Lung (tissue), 11 donors: ENCODE measurements at regions not wholly inside any gene's neighbourhood (a gene's known extent, or its start where the extent isn't known, plus 50 kb on each side); places are given as distances from the start of the nearest gene placed in this dataset.

Experiments
- ATAC-seq: fragments of 200-7000 bp; cut with Tn5 transposase; one replicate; pipeline ENCODE4 v1.9.1; 2020; ENCODE audit warnings: moderate number of reproducible peaks; ENCODE audit not compliant: insufficient read depth, low FRiP score
- DNase-seq, 3 donors: peaks; one replicate each; pipeline ENCODE4 v3.0.0-alpha.2; 2013 to 2017
- H3K27ac ChIP-seq, 2 donors: one replicate each; pipeline ENCODE4 v1.5.1; 2013; ENCODE audit warnings: mild to moderate bottlenecking in 2 of 2, moderate library complexity in 2 of 2, control low read depth in 1 of 2, inconsistent platforms in 1 of 2, low read depth in 1 of 2, low read length in 1 of 2
- H3K27me3 ChIP-seq, 3 donors: one replicate each; pipeline ENCODE4 v1.5.1; 2013; ENCODE audit warnings: low read length in 2 of 3; ENCODE audit not compliant: control insufficient read depth in 3 of 3, insufficient read depth in 3 of 3
- H3K36me3 ChIP-seq, 4 donors: one replicate each; pipeline ENCODE4 v1.5.1; 2013; ENCODE audit warnings: low read length in 4 of 4, mild to moderate bottlenecking in 1 of 4, moderate library complexity in 1 of 4; ENCODE audit not compliant: control insufficient read depth in 4 of 4, insufficient read depth in 4 of 4
- H3K4me1 ChIP-seq, 5 donors: one replicate each; pipeline ENCODE4 v1.5.1; 2013; ENCODE audit warnings: low read length in 5 of 5, mild to moderate bottlenecking in 2 of 5, moderate library complexity in 1 of 5; ENCODE audit not compliant: control insufficient read depth in 5 of 5, insufficient read depth in 5 of 5
- H3K4me3 ChIP-seq: one replicate; pipeline ENCODE4 v1.5.1; 2013; ENCODE audit warnings: mild to moderate bottlenecking, control low read depth, moderate library complexity
- H3K9ac ChIP-seq, 2 donors: one replicate each; pipeline ENCODE4 v1.5.1; 2013; ENCODE audit warnings: low read length in 2 of 2, control low read depth in 1 of 2; ENCODE audit not compliant: insufficient read depth in 1 of 2
- H3K9me3 ChIP-seq, 4 donors: one replicate each; pipeline ENCODE4 v1.5.1; 2013; ENCODE audit warnings: low read length in 3 of 4, mild to moderate bottlenecking in 1 of 4, moderate library complexity in 1 of 4; ENCODE audit not compliant: control insufficient read depth in 4 of 4, insufficient read depth in 3 of 4
- WGBS, 2 donors: extraction: QIAGEN DNeasy Blood & Tissue Kit; methylation state at CpG; one replicate each; pipeline ENCODE4 v1.1.7; 2013; 5-methylcytosine and 5-hydroxymethylcytosine counted together
- TF ChIP-seq, protein P1 (sequence below): IDR thresholded peaks from 2 replicates; pipeline ENCODE4 v1.5.1; 2012; ENCODE audit warnings: mild to moderate bottlenecking; ENCODE audit errors: control extremely low read depth, extremely low read depth
- donor health status: control.
- donor health status: control.
- donor health status: Bipolar disorder and iron deficiency.
- donor health status: healthy.
- donor health status: DM: yes; HTN: yes; CAD: no.

DNA sequence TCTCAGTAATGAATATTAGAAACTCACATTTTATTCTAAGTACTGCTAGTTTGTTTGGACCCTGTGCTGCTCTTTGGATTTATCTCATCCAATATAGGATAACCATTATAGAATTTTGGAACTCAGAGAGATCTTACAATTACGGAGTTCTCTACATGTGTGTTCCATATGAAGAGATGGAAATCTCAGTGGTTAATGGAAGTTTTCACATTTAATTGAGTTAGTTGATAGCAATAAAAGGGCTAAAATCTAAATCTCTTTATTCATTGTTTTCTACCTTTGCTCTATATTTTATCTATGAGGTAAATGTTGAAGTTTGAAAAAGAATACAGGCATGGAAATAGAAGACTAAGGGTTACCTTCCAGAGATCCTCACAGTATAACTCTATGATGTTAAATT, 558.0 kb upstream of the KIF2B start:
- H3K27ac ChIP-seq: no peak overlapping the region
- WGBS, 2 donors: 94 to 99% methylated on average over 1 of the region's 1 CpG
- TF ChIP-seq, protein P1, sequence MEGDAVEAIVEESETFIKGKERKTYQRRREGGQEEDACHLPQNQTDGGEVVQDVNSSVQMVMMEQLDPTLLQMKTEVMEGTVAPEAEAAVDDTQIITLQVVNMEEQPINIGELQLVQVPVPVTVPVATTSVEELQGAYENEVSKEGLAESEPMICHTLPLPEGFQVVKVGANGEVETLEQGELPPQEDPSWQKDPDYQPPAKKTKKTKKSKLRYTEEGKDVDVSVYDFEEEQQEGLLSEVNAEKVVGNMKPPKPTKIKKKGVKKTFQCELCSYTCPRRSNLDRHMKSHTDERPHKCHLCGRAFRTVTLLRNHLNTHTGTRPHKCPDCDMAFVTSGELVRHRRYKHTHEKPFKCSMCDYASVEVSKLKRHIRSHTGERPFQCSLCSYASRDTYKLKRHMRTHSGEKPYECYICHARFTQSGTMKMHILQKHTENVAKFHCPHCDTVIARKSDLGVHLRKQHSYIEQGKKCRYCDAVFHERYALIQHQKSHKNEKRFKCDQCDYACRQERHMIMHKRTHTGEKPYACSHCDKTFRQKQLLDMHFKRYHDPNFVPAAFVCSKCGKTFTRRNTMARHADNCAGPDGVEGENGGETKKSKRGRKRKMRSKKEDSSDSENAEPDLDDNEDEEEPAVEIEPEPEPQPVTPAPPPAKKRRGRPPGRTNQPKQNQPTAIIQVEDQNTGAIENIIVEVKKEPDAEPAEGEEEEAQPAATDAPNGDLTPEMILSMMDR: no peak
- DNase-seq: no peak
- no peak for ATAC-seq
- H3K36me3 ChIP-seq: no peaks in the 10 kb centered on the region
- no peaks in the 10 kb centered on the region for H3K9me3 ChIP-seq
- H3K27me3 ChIP-seq: no peaks in the 10 kb centered on the region
- no peak overlapping the region for H3K9ac ChIP-seq
- H3K4me3 ChIP-seq: no peak overlapping the region
- no peaks in the 10 kb centered on the region for H3K4me1 ChIP-seq

DNA sequence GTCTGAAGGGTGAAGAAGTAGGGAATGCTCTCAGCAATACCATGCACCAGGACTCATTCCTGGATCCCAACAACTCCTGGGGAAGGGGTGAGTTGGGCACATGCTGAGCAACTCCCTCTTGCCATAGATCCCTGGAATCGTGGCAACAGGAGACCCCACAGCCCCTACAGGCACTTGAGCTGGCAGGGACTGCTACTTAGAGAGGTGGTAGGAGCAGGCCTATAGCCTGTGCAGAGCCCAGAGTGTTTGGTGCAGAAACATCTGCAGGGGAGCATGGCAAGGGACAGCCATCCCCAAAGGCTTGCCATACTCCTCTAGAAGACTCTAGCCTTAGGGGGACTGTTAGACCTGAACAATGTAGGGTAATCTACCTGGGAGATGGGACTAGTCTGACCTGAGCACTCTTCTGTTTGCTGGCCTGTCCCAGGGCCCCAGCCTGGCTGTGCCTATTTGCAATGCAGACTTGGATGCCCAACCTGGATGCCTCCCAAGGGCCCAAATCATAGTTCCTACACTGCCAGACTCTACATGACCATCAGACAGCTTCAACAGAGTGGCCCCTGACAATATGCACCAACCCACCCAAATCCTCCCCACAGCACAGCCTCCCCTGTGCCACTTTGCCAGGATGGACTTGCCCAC, 568.6 kb upstream of the KIF2B start:
- H3K27me3 ChIP-seq: no peaks in the 10 kb centered on the region
- ATAC-seq: no peak
- 36 to 38% methylated on average over 1 of the region's 1 CpG for WGBS, 2 donors

DNA sequence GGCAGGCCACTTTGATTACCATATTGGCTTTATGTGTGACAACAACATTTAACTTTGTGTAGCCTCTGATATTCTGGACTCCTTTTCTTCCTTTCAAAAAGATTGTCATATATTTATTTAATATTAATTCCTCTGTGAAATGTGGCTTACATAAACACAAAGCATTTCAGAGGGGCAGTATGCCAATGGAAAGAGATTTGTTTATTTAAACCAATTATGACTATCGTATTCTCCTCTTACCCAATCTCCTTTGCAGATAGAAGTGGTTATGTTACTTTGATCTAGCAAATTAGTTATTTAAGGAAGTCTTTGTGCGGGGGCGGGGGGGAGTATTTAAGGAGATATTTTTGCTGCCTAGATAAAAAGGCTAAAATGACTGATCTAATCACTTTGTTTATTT, 573.7 kb upstream of the KIF2B start:
- H3K9me3 ChIP-seq: peaks cover 0 to 2% (median 0%) of the 10 kb centered on the region in 4 donors
- ATAC-seq (no peak), DNase-seq (peak in 2 of 3 donors; percentile 70 to 77)
- 19 to 32% methylated on average over 3 of the region's 3 CpGs for WGBS, 2 donors
- H3K27me3 ChIP-seq: no peaks in the 10 kb centered on the region
- TF ChIP-seq, protein P1: no peak
- no peaks in the 10 kb centered on the region for H3K36me3 ChIP-seq
- H3K4me3 ChIP-seq: no peak overlapping the region
- no peak overlapping the region for H3K27ac ChIP-seq
- H3K4me1 ChIP-seq: peaks cover 0 to 4% (median 0%) of the 10 kb centered on the region in 5 donors
- H3K9ac ChIP-seq: no peak overlapping the region

More for the DNA sequence above, 568.6 kb upstream of the KIF2B start:
- H3K9me3 ChIP-seq: peaks cover 0 to 9% (median 0%) of the 10 kb centered on the region in 4 donors
- H3K4me1 ChIP-seq: peaks cover 0 to 4% (median 0%) of the 10 kb centered on the region in 5 donors
- H3K4me3 ChIP-seq: no peak overlapping the region
- no peak overlapping the region for H3K9ac ChIP-seq
- no peak overlapping the region for H3K27ac ChIP-seq
- TF ChIP-seq, protein P1: no peak
- DNase-seq: no peak
- no peaks in the 10 kb centered on the region for H3K36me3 ChIP-seq

DNA sequence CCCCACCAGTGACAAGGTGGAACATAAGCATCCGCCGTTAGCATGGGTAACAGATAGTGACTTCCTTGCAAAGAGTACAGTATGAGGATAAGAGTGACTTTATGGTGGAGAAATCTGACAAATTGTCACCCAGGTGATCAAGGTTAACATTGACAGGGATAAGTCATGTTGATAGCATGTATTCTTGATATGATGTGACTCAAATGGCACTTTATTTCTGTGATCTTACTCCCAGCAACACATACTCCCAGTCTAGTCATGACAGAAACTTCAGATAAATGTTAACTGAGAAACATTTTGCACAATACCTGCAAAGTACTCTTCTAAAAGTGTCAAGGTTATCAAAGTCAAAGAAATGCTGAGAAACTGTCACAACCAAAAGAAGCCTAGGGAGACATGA, 588.6 kb upstream of the KIF2B start:
- ATAC-seq (no peak), DNase-seq (no peak)
- H3K27ac ChIP-seq: no peak overlapping the region
- no peaks in the 10 kb centered on the region for H3K9me3 ChIP-seq
- H3K27me3 ChIP-seq: no peaks in the 10 kb centered on the region
- WGBS, 2 donors: 93 to 96% methylated on average over 2 of the region's 2 CpGs
- TF ChIP-seq, protein P1: no peak
- H3K4me1 ChIP-seq: no peaks in the 10 kb centered on the region
- H3K9ac ChIP-seq: no peak overlapping the region
- H3K4me3 ChIP-seq: no peak overlapping the region
- no peaks in the 10 kb centered on the region for H3K36me3 ChIP-seq
